ENCODE measurements at regions not wholly inside any gene's neighbourhood (a gene's known extent, or its start where the extent isn't known, plus 50 kb on each side); places are given as distances from the start of the nearest gene placed in this dataset.

GRCh38 chr13:109626386-109627171 lies 159.8 kb downstream of the IRS2 start:
- no peaks in the 10 kb centered on the region for H3K4me1 Mint-ChIP-seq

GRCh38 chr13:109625156-109625555 lies 161.2 kb downstream of the IRS2 start:
- H3K27ac Mint-ChIP-seq: no peak overlapping the region
- no peaks in the 10 kb centered on the region for H3K9me3 Mint-ChIP-seq
- no peak overlapping the region for H3K4me3 Mint-ChIP-seq
- H3K27me3 Mint-ChIP-seq (ENCODE audit: low read depth): peaks cover 5% of the 10 kb centered on the region
- H3K4me1 Mint-ChIP-seq: no peaks in the 10 kb centered on the region
- H3K36me3 Mint-ChIP-seq (ENCODE audit: low read depth): no peaks in the 10 kb centered on the region
- TF ChIP-seq CTCF (IDR thresholded peaks at IDR 0.05; ENCODE audit: unreplicated experiment in 3 of 3): no peak

More at GRCh38 chr13:109626386-109627171, 159.8 kb downstream of the IRS2 start:
- Mint-ChIP-seq H3K27ac (no peak overlapping the region), H3K9me3 (no peaks in the 10 kb centered on the region), H3K27me3 (ENCODE audit: low read depth) (peaks cover 5% of the 10 kb centered on the region), H3K4me3 (no peak overlapping the region), H3K36me3 (ENCODE audit: low read depth) (no peaks in the 10 kb centered on the region)
- no peak for TF ChIP-seq CTCF (IDR thresholded peaks at IDR 0.05; ENCODE audit: unreplicated experiment in 3 of 3)

- H3K4me1 Mint-ChIP-seq: no peaks in the 10 kb centered on the region
- no peaks in the 10 kb centered on the region for H3K36me3 Mint-ChIP-seq (ENCODE audit: low read depth)
- no peak for TF ChIP-seq CTCF (IDR thresholded peaks at IDR 0.05; ENCODE audit: unreplicated experiment in 3 of 3)
- H3K4me3 Mint-ChIP-seq: no peak overlapping the region
- no peak overlapping the region for H3K27ac Mint-ChIP-seq
- H3K9me3 Mint-ChIP-seq: no peaks in the 10 kb centered on the region
- peaks cover 3% of the 10 kb centered on the region for H3K27me3 Mint-ChIP-seq (ENCODE audit: low read depth)
Measured at GRCh38 chr13:109622006-109622405, 164.4 kb downstream of the IRS2 start.

- TF ChIP-seq CTCF (IDR thresholded peaks at IDR 0.05; ENCODE audit: unreplicated experiment in 3 of 3): no peak
- no peaks in the 10 kb centered on the region for H3K4me1 Mint-ChIP-seq
- H3K9me3 Mint-ChIP-seq: no peaks in the 10 kb centered on the region
- no peaks in the 10 kb centered on the region for H3K27me3 Mint-ChIP-seq (ENCODE audit: low read depth)
- H3K4me3 Mint-ChIP-seq: no peak overlapping the region
- H3K36me3 Mint-ChIP-seq (ENCODE audit: low read depth): no peaks in the 10 kb centered on the region
- no peak overlapping the region for H3K27ac Mint-ChIP-seq
Measured at GRCh38 chr13:109615721-109616420, 170.5 kb downstream of the IRS2 start.

- H3K27ac Mint-ChIP-seq: no peak overlapping the region
- H3K27me3 Mint-ChIP-seq (ENCODE audit: low read depth): no peaks in the 10 kb centered on the region
- TF ChIP-seq CTCF (IDR thresholded peaks at IDR 0.05; ENCODE audit: unreplicated experiment in 3 of 3): no peak
- H3K4me1 Mint-ChIP-seq: no peaks in the 10 kb centered on the region
- no peak overlapping the region for H3K4me3 Mint-ChIP-seq
- H3K9me3 Mint-ChIP-seq: peaks cover 5% of the 10 kb centered on the region
- no peaks in the 10 kb centered on the region for H3K36me3 Mint-ChIP-seq (ENCODE audit: low read depth)
Measured at GRCh38 chr13:109611912-109612691, 174.3 kb downstream of the IRS2 start.
